ENCODE measurements at regions not wholly inside any gene's neighbourhood (a gene's known extent, or its start where the extent isn't known, plus 50 kb on each side); places are given as distances from the start of the nearest gene placed in this dataset.

GRCh38 chr13:61725806-61726205 lies 310.2 kb upstream of the PCDH20 start:
- no peak overlapping the region for H3K9ac ChIP-seq (ENCODE audit: low read length)
- H3K27me3 ChIP-seq (ENCODE audit: control insufficient read depth, insufficient read depth, low read length): no peaks in the 10 kb centered on the region
- H3K36me3 ChIP-seq (ENCODE audit: control insufficient read depth, low read depth, low read length): no peaks in the 10 kb centered on the region
- no peak overlapping the region for H3K27ac ChIP-seq (ENCODE audit: low read length)
- no peak overlapping the region for H3K4me3 ChIP-seq (ENCODE audit: low read length)
- H3K9me3 ChIP-seq (ENCODE audit: control insufficient read depth, low read depth, low read length): no peaks in the 10 kb centered on the region
- H3K4me1 ChIP-seq (ENCODE audit: control insufficient read depth, low read depth, low read length): no peaks in the 10 kb centered on the region

DNA sequence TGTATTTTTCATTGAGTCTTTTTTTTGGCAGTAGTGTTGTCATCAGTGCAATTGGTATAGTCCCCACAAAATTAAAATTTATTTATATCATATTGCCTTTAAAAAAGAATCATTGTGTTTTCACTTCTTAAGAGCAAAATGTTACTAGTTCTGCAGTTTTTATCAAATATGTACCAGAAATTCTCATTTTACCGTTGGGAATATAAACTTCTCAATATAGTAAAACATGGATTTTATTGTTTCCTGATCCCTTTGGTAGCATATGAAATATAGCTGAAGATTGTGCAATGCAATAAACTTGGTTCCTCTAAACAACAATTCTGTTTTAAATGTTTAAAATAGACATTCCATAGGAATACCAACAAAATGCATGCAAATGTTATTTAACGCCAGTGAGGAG lies 306.5 kb upstream of the PCDH20 start:
- no peak overlapping the region for H3K9ac ChIP-seq (ENCODE audit: low read length)
- no peak overlapping the region for H3K27ac ChIP-seq (ENCODE audit: low read length)
- no peaks in the 10 kb centered on the region for H3K36me3 ChIP-seq (ENCODE audit: control insufficient read depth, low read depth, low read length)
- H3K4me1 ChIP-seq (ENCODE audit: control insufficient read depth, low read depth, low read length): no peaks in the 10 kb centered on the region
- H3K9me3 ChIP-seq (ENCODE audit: control insufficient read depth, low read depth, low read length): no peaks in the 10 kb centered on the region
- H3K27me3 ChIP-seq (ENCODE audit: control insufficient read depth, insufficient read depth, low read length): no peaks in the 10 kb centered on the region
- H3K4me3 ChIP-seq (ENCODE audit: low read length): no peak overlapping the region

GRCh38 chr13:61712621-61713020 lies 297.0 kb upstream of the PCDH20 start:
- no peaks in the 10 kb centered on the region for H3K4me1 ChIP-seq (ENCODE audit: control insufficient read depth, low read depth, low read length)
- no peak overlapping the region for H3K4me3 ChIP-seq (ENCODE audit: low read length)
- H3K27me3 ChIP-seq (ENCODE audit: control insufficient read depth, insufficient read depth, low read length): no peaks in the 10 kb centered on the region
- no peaks in the 10 kb centered on the region for H3K9me3 ChIP-seq (ENCODE audit: control insufficient read depth, low read depth, low read length)
- no peak overlapping the region for H3K9ac ChIP-seq (ENCODE audit: low read length)
- H3K27ac ChIP-seq (ENCODE audit: low read length): no peak overlapping the region
- H3K36me3 ChIP-seq (ENCODE audit: control insufficient read depth, low read depth, low read length): no peaks in the 10 kb centered on the region

DNA sequence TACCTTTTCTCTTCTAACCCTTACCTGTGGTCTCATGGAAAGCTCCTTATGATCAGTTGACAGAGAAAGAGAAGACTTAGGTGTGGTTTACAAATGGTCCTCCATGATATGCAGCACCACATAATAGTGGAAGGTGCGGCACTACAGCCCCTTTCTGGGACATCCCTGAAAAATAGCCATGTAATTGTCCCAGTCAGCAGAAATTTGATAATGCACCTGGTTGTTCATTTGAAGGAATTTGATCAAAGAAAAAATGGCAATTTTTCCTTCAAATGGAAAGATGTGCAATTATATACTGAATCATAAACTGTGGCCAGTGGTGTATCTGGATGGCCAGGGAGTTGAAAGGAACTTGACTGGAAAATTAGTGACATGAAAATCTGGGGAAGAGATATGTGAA lies 293.6 kb upstream of the PCDH20 start:
- Histone ChIP-seq H3K27ac (ENCODE audit: low read length) (no peak overlapping the region), H3K4me1 (ENCODE audit: control insufficient read depth, low read depth, low read length) (no peaks in the 10 kb centered on the region), H3K36me3 (ENCODE audit: control insufficient read depth, low read depth, low read length) (no peaks in the 10 kb centered on the region), H3K27me3 (ENCODE audit: control insufficient read depth, insufficient read depth, low read length) (no peaks in the 10 kb centered on the region), H3K9ac (ENCODE audit: low read length) (no peak overlapping the region), H3K9me3 (ENCODE audit: control insufficient read depth, low read depth, low read length) (peaks cover 4% of the 10 kb centered on the region), H3K4me3 (ENCODE audit: low read length) (no peak overlapping the region)

DNA sequence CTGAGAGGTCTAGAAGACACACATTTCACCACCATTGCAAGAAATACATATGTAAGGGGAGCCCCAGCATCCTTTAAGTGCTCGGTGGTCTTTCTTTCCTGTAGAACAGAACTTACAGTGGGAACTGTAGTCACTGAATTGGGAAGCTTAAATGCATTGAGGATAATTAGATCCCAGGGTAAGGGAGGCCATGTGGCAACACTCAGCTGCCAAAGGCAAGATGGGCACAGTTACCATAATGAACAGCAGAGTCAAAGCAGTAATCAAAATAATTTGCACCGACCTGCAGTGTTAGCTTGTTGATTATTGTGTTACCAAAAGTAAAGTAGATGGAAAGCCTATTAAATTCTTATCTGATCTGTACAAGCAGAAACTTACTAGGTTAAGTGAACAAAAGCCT lies 291.2 kb upstream of the PCDH20 start:
- H3K4me3 ChIP-seq (ENCODE audit: low read length): no peak overlapping the region
- no peak overlapping the region for H3K27ac ChIP-seq (ENCODE audit: low read length)
- H3K27me3 ChIP-seq (ENCODE audit: control insufficient read depth, insufficient read depth, low read length): no peaks in the 10 kb centered on the region
- H3K9me3 ChIP-seq (ENCODE audit: control insufficient read depth, low read depth, low read length): peaks cover 5% of the 10 kb centered on the region
- H3K9ac ChIP-seq (ENCODE audit: low read length): no peak overlapping the region
- H3K4me1 ChIP-seq (ENCODE audit: control insufficient read depth, low read depth, low read length): no peaks in the 10 kb centered on the region
- no peaks in the 10 kb centered on the region for H3K36me3 ChIP-seq (ENCODE audit: control insufficient read depth, low read depth, low read length)

DNA sequence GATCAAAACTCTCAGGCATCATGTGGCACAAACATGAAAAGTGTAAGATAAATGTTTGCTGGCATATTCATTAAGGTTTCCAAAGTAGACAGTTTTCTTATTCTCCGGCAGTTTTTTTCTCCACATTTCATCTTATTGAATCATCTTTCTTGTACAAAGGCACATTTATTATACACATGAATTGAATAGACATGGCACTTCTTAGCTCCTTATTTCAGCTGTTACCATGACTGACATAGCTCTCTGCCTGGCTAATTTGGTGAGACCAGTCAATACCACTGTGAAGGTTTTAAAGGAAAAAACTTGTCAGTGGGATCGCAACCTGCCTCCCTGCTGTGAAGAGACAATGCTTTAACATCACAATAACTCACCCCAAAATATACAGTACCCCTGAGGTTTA lies 285.0 kb upstream of the PCDH20 start:
- H3K27me3 ChIP-seq (ENCODE audit: control insufficient read depth, insufficient read depth, low read length): no peaks in the 10 kb centered on the region
- no peak overlapping the region for H3K9ac ChIP-seq (ENCODE audit: low read length)
- no peaks in the 10 kb centered on the region for H3K36me3 ChIP-seq (ENCODE audit: control insufficient read depth, low read depth, low read length)
- H3K4me3 ChIP-seq (ENCODE audit: low read length): no peak overlapping the region
- H3K27ac ChIP-seq (ENCODE audit: low read length): no peak overlapping the region
- H3K9me3 ChIP-seq (ENCODE audit: control insufficient read depth, low read depth, low read length): peaks cover 5% of the 10 kb centered on the region
- no peaks in the 10 kb centered on the region for H3K4me1 ChIP-seq (ENCODE audit: control insufficient read depth, low read depth, low read length)

GRCh38 chr13:61700181-61700580 lies 284.5 kb upstream of the PCDH20 start:
- Histone ChIP-seq H3K36me3 (ENCODE audit: control insufficient read depth, low read depth, low read length) (no peaks in the 10 kb centered on the region), H3K9ac (ENCODE audit: low read length) (no peak overlapping the region), H3K4me1 (ENCODE audit: control insufficient read depth, low read depth, low read length) (no peaks in the 10 kb centered on the region), H3K27ac (ENCODE audit: low read length) (no peak overlapping the region), H3K4me3 (ENCODE audit: low read length) (no peak overlapping the region), H3K9me3 (ENCODE audit: control insufficient read depth, low read depth, low read length) (peaks cover 5% of the 10 kb centered on the region), H3K27me3 (ENCODE audit: control insufficient read depth, insufficient read depth, low read length) (no peaks in the 10 kb centered on the region)

GRCh38 chr13:61696676-61697075 lies 281.0 kb upstream of the PCDH20 start:
- Histone ChIP-seq H3K4me1 (ENCODE audit: control insufficient read depth, low read depth, low read length) (no peaks in the 10 kb centered on the region), H3K27me3 (ENCODE audit: control insufficient read depth, insufficient read depth, low read length) (no peaks in the 10 kb centered on the region), H3K9me3 (ENCODE audit: control insufficient read depth, low read depth, low read length) (no peaks in the 10 kb centered on the region), H3K36me3 (ENCODE audit: control insufficient read depth, low read depth, low read length) (no peaks in the 10 kb centered on the region), H3K9ac (ENCODE audit: low read length) (no peak overlapping the region), H3K27ac (ENCODE audit: low read length) (no peak overlapping the region), H3K4me3 (ENCODE audit: low read length) (no peak overlapping the region)

DNA sequence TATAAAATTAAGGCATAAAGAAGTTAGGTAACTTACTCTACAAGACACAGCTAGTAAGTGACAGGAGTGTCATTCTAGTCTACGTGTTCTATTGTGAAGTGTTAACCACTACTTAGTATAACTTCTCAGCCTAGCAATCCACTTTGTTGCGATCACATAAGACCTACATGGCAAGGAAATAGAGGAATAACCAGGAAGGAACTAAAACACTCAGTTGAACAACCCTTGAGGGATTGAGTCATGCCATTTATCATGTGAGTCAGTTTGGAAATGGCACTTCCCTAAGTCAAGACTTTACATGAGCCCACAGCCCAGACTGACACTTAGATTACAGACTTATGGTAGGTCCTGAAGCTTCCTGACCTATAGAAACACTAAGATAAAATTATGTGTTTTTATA lies 279.5 kb upstream of the PCDH20 start:
- no peak overlapping the region for H3K27ac ChIP-seq (ENCODE audit: low read length)
- H3K27me3 ChIP-seq (ENCODE audit: control insufficient read depth, insufficient read depth, low read length): no peaks in the 10 kb centered on the region
- no peak overlapping the region for H3K9ac ChIP-seq (ENCODE audit: low read length)
- no peaks in the 10 kb centered on the region for H3K9me3 ChIP-seq (ENCODE audit: control insufficient read depth, low read depth, low read length)
- H3K4me3 ChIP-seq (ENCODE audit: low read length): no peak overlapping the region
- no peaks in the 10 kb centered on the region for H3K4me1 ChIP-seq (ENCODE audit: control insufficient read depth, low read depth, low read length)
- no peaks in the 10 kb centered on the region for H3K36me3 ChIP-seq (ENCODE audit: control insufficient read depth, low read depth, low read length)

DNA sequence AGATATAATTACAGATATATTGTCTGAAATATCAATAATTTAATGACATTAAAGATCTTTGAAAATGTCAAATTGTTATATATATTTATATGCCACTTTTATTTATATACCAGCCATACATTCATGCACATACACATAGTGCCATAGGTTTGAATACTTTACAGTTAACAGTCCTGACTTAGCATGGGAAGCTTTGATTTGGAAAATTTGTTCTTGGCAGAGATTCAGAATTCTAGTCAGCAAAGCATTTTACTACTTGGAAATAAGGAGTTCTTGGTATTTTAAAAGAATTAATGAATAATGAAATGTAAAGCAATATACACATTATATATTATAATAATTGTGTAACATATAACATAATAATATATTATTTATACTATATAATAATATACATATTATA lies 277.0 kb upstream of the PCDH20 start:
- Histone ChIP-seq H3K9me3 (ENCODE audit: control insufficient read depth, low read depth, low read length) (no peaks in the 10 kb centered on the region), H3K4me1 (ENCODE audit: control insufficient read depth, low read depth, low read length) (no peaks in the 10 kb centered on the region), H3K4me3 (ENCODE audit: low read length) (no peak overlapping the region), H3K36me3 (ENCODE audit: control insufficient read depth, low read depth, low read length) (no peaks in the 10 kb centered on the region), H3K27me3 (ENCODE audit: control insufficient read depth, insufficient read depth, low read length) (no peaks in the 10 kb centered on the region), H3K9ac (ENCODE audit: low read length) (no peak overlapping the region), H3K27ac (ENCODE audit: low read length) (no peak overlapping the region)

- no peak overlapping the region for H3K4me3 ChIP-seq (ENCODE audit: low read length)
- H3K9me3 ChIP-seq (ENCODE audit: control insufficient read depth, low read depth, low read length): peaks cover 5% of the 10 kb centered on the region
- no peaks in the 10 kb centered on the region for H3K36me3 ChIP-seq (ENCODE audit: control insufficient read depth, low read depth, low read length)
- no peaks in the 10 kb centered on the region for H3K4me1 ChIP-seq (ENCODE audit: control insufficient read depth, low read depth, low read length)
- H3K9ac ChIP-seq (ENCODE audit: low read length): no peak overlapping the region
- H3K27me3 ChIP-seq (ENCODE audit: control insufficient read depth, insufficient read depth, low read length): no peaks in the 10 kb centered on the region
- no peak overlapping the region for H3K27ac ChIP-seq (ENCODE audit: low read length)
Observed at GRCh38 chr13:61685682-61686012, 270.0 kb upstream of the PCDH20 start.

DNA sequence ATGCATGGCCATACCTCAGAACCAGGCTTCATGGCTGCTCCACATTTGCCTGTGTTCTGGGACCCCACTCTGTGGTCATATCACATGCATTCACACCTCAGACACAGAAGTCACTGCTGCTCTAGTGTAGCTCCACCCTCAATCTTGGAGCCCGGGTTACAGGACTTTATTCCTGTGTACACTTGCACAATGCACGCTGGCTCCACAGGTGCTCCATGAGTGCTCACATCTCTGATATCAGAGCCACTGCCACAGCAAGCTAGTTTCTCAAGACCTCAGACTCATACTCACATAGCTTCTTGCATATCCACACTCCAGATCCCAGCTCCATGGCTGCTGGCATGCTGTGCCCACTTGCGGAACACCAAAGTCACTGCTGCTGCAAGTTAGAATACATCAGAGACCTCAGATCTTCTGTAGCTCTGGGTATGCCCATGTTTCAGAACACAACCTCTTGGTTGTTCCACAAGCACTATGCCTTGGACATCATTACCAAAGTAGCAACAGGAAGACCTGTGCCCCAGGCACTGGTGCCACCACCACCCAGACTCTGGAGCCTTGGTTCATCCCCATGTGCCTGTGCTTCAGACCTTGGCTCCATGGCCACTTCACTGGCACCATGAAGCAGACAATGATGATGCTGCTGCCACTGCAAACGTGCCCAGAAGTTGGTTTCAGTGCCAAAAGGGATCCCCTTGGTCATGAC lies 269.5 kb upstream of the PCDH20 start:
- Histone ChIP-seq H3K27ac (ENCODE audit: low read length) (no peak overlapping the region), H3K4me3 (ENCODE audit: low read length) (no peak overlapping the region), H3K4me1 (ENCODE audit: control insufficient read depth, low read depth, low read length) (no peaks in the 10 kb centered on the region), H3K36me3 (ENCODE audit: control insufficient read depth, low read depth, low read length) (no peaks in the 10 kb centered on the region), H3K27me3 (ENCODE audit: control insufficient read depth, insufficient read depth, low read length) (no peaks in the 10 kb centered on the region), H3K9me3 (ENCODE audit: control insufficient read depth, low read depth, low read length) (peaks cover 5% of the 10 kb centered on the region), H3K9ac (ENCODE audit: low read length) (no peak overlapping the region)
